ACC112 (cell line): ENCODE measurements at regions not wholly inside any gene's neighbourhood (a gene's known extent, or its start where the extent isn't known, plus 50 kb on each side); places are given as distances from the start of the nearest gene placed in this dataset.

Experiments used
- H2AFZ ChIP-seq: fragments of 200-600 bp; sonication (generic); one replicate; pipeline ENCODE4 v1.6.0; 2017; ENCODE audit warnings: antibody characterized with exemption, low read length; ENCODE audit not compliant: unreplicated experiment
- H3K27ac ChIP-seq: fragments of 200-600 bp; sonication (generic); 2 replicates; pipeline ENCODE4 v1.5.1; 2014; ENCODE audit warnings: low read depth, mild to moderate bottlenecking, antibody characterized with exemption, low read length, moderate library complexity
- H3K27me3 ChIP-seq: fragments of 200-600 bp; sonication (generic); 2 replicates; pipeline ENCODE4 v1.6.1; 2014; ENCODE audit warnings: mild to moderate bottlenecking, antibody characterized with exemption, low read length, moderate library complexity, mixed read lengths; ENCODE audit not compliant: insufficient read depth
- H3K36me3 ChIP-seq: fragments of 200-600 bp; sonication (generic); 2 replicates; pipeline ENCODE4 v1.6.1; 2016; ENCODE audit warnings: mild to moderate bottlenecking, antibody characterized with exemption, low read length, moderate library complexity, mixed read lengths; ENCODE audit not compliant: insufficient read depth
- H3K4me1 ChIP-seq: fragments of 200-600 bp; sonication (generic); one replicate; pipeline ENCODE4 v1.6.1; 2016; ENCODE audit warnings: low read length, mixed read lengths; ENCODE audit not compliant: insufficient read depth, unreplicated experiment, control insufficient read depth
- H3K4me3 ChIP-seq: fragments of 200-600 bp; sonication (generic); 2 replicates; pipeline ENCODE4 v1.5.1; 2014; ENCODE audit warnings: mild to moderate bottlenecking, low read depth, low read length
- H3K79me2 ChIP-seq: fragments of 200-600 bp; sonication (generic); one replicate; pipeline ENCODE4 v1.6.0; 2016; ENCODE audit warnings: low read length; ENCODE audit not compliant: control insufficient read depth, unreplicated experiment, insufficient read depth

- Histone ChIP-seq H2AFZ (no peak overlapping the region), H3K27ac (no peak overlapping the region), H3K27me3 (no peaks in the 10 kb centered on the region), H3K36me3 (no peaks in the 10 kb centered on the region), H3K79me2 (no peaks in the 10 kb centered on the region), H3K4me1 (peaks cover 5% of the 10 kb centered on the region), H3K4me3 (no peak overlapping the region)
These were observed 1783.1 kb downstream of the PCDH7 start for GRCh38 chr4:32503241-32503640.

- Histone ChIP-seq H3K27ac (no peak overlapping the region), H3K36me3 (no peaks in the 10 kb centered on the region), H3K4me3 (no peak overlapping the region), H3K79me2 (no peaks in the 10 kb centered on the region), H3K27me3 (no peaks in the 10 kb centered on the region), H2AFZ (no peak overlapping the region), H3K4me1 (no peaks in the 10 kb centered on the region)
These were observed 1785.9 kb downstream of the PCDH7 start for GRCh38 chr4:32506067-32506466.

GRCh38 chr4:32519060-32519459, 1798.9 kb downstream of the PCDH7 start:
- Histone ChIP-seq H2AFZ (peak overlapping the region; percentile 41), H3K27ac (no peak overlapping the region), H3K4me3 (peak overlapping the region; percentile 53)

GRCh38 chr4:32525420-32525819, 1805.3 kb downstream of the PCDH7 start:
- Histone ChIP-seq H3K27me3 (no peaks in the 10 kb centered on the region), H3K4me1 (no peaks in the 10 kb centered on the region), H2AFZ (no peak overlapping the region), H3K79me2 (no peaks in the 10 kb centered on the region), H3K27ac (no peak overlapping the region), H3K4me3 (no peak overlapping the region), H3K36me3 (no peaks in the 10 kb centered on the region)

More at GRCh38 chr4:32519060-32519459, 1798.9 kb downstream of the PCDH7 start:
- H3K79me2 ChIP-seq, result no peaks in the 10 kb centered on the region
- no peaks in the 10 kb centered on the region for H3K27me3 ChIP-seq
- no peaks in the 10 kb centered on the region for H3K4me1 ChIP-seq
- H3K36me3 ChIP-seq, result no peaks in the 10 kb centered on the region

GRCh38 chr4:32544846-32545245, 1824.7 kb downstream of the PCDH7 start:
- H3K27me3 ChIP-seq, result no peaks in the 10 kb centered on the region
- no peak overlapping the region for H3K27ac ChIP-seq
- H3K79me2 ChIP-seq, result no peaks in the 10 kb centered on the region
- no peaks in the 10 kb centered on the region for H3K36me3 ChIP-seq
- no peak overlapping the region for H2AFZ ChIP-seq
- no peak overlapping the region for H3K4me3 ChIP-seq
- no peaks in the 10 kb centered on the region for H3K4me1 ChIP-seq

GRCh38 chr4:32551943-32552342, 1831.8 kb downstream of the PCDH7 start:
- no peaks in the 10 kb centered on the region for H3K36me3 ChIP-seq
- H3K79me2 ChIP-seq, result no peaks in the 10 kb centered on the region
- H3K4me3 ChIP-seq, result no peak overlapping the region
- H3K27ac ChIP-seq, result no peak overlapping the region
- H2AFZ ChIP-seq, result no peak overlapping the region
- H3K27me3 ChIP-seq, result no peaks in the 10 kb centered on the region
- no peaks in the 10 kb centered on the region for H3K4me1 ChIP-seq

- Histone ChIP-seq H3K4me1 (no peaks in the 10 kb centered on the region), H3K4me3 (peak overlapping the region; percentile 72), H3K79me2 (no peaks in the 10 kb centered on the region), H2AFZ (peak overlapping the region; percentile 39), H3K36me3 (no peaks in the 10 kb centered on the region), H3K27me3 (no peaks in the 10 kb centered on the region), H3K27ac (no peak overlapping the region)
These were observed 1840.1 kb downstream of the PCDH7 start for GRCh38 chr4:32560306-32560705.

GRCh38 chr4:32562010-32562409, 1841.8 kb downstream of the PCDH7 start:
- Histone ChIP-seq H3K4me1 (no peaks in the 10 kb centered on the region), H3K36me3 (no peaks in the 10 kb centered on the region), H3K79me2 (no peaks in the 10 kb centered on the region), H3K4me3 (no peak overlapping the region), H3K27ac (no peak overlapping the region), H2AFZ (no peak overlapping the region), H3K27me3 (no peaks in the 10 kb centered on the region)

GRCh38 chr4:32564626-32565025, 1844.5 kb downstream of the PCDH7 start:
- H3K27ac ChIP-seq, result no peak overlapping the region
- no peaks in the 10 kb centered on the region for H3K36me3 ChIP-seq
- no peaks in the 10 kb centered on the region for H3K27me3 ChIP-seq
- H3K4me3 ChIP-seq, result no peak overlapping the region
- H2AFZ ChIP-seq, result no peak overlapping the region
- no peaks in the 10 kb centered on the region for H3K4me1 ChIP-seq
- no peaks in the 10 kb centered on the region for H3K79me2 ChIP-seq

GRCh38 chr4:32569861-32570260, 1849.7 kb downstream of the PCDH7 start:
- Histone ChIP-seq H3K79me2 (no peaks in the 10 kb centered on the region), H3K27ac (no peak overlapping the region), H3K4me1 (no peaks in the 10 kb centered on the region), H2AFZ (no peak overlapping the region), H3K36me3 (no peaks in the 10 kb centered on the region), H3K27me3 (no peaks in the 10 kb centered on the region), H3K4me3 (no peak overlapping the region)

GRCh38 chr4:32572366-32572765, 1852.2 kb downstream of the PCDH7 start:
- no peak overlapping the region for H3K27ac ChIP-seq
- no peaks in the 10 kb centered on the region for H3K79me2 ChIP-seq
- H3K36me3 ChIP-seq, result no peaks in the 10 kb centered on the region
- H3K27me3 ChIP-seq, result no peaks in the 10 kb centered on the region
- no peaks in the 10 kb centered on the region for H3K4me1 ChIP-seq
- no peak overlapping the region for H2AFZ ChIP-seq
- H3K4me3 ChIP-seq, result no peak overlapping the region
